Urinary bladder (tissue), 3 donors: ENCODE measurements at regions not wholly inside any gene's neighbourhood (a gene's known extent, or its start where the extent isn't known, plus 50 kb on each side); places are given as distances from the start of the nearest gene placed in this dataset.

Source experiments
- DNase-seq: peaks from one replicate; pipeline ENCODE4 v3.0.0-alpha.2; 2015; ENCODE audit errors: extremely low spot score
- H3K27ac ChIP-seq: one replicate; pipeline ENCODE4 v1.5.1; 2013; ENCODE audit warnings: low read depth, mild to moderate bottlenecking, moderate library complexity
- H3K36me3 ChIP-seq: one replicate; pipeline ENCODE4 v1.6.1; 2013; ENCODE audit warnings: mild to moderate bottlenecking, moderate library complexity; ENCODE audit not compliant: insufficient read depth
- H3K4me1 ChIP-seq: one replicate; pipeline ENCODE4 v1.6.1; 2013; ENCODE audit warnings: mild to moderate bottlenecking, moderate library complexity; ENCODE audit not compliant: insufficient read depth
- H3K4me3 ChIP-seq: one replicate; pipeline ENCODE4 v1.5.1; 2013; ENCODE audit warnings: low read depth, low read length
- WGBS: extraction: QIAGEN DNeasy Blood & Tissue Kit; methylation state at CpG from one replicate; pipeline ENCODE4 v1.1.7; 2013; 5-methylcytosine and 5-hydroxymethylcytosine counted together
- donor health status: healthy with polysubstance abuse.
- donor health status: healthy.

GRCh38 chr10:61356354-61356753 is 96.8 kb downstream of the TMEM26 start:
- Histone ChIP-seq H3K4me3 (no peak overlapping the region), H3K27ac (no peak overlapping the region), H3K36me3 (no peaks in the 10 kb centered on the region), H3K4me1 (no peaks in the 10 kb centered on the region)
- no peak for DNase-seq

DNA sequence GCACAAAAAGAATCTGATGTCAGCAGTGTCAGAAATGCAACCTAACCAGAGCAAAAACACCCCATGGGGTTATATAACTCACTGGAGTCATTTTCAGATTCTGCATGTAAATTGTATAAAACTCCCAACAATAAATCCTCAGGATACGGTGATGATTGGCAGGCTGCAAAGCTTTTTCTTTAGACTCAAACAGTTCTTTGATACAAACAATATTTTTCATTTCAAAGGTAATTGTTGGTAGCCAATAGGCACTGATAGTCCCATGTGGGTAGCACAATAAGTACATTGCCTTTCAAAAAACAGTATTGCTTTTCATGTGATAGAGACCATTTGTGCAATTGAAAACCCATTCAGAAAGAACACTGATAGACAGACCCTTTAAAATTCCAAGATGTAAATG is 98.0 kb downstream of the TMEM26 start:
- DNase-seq: no peak
- Histone ChIP-seq H3K4me3 (no peak overlapping the region), H3K27ac (no peak overlapping the region), H3K4me1 (no peaks in the 10 kb centered on the region), H3K36me3 (no peaks in the 10 kb centered on the region)
- WGBS: 87% methylated on average over 1 of the region's 1 CpG

DNA sequence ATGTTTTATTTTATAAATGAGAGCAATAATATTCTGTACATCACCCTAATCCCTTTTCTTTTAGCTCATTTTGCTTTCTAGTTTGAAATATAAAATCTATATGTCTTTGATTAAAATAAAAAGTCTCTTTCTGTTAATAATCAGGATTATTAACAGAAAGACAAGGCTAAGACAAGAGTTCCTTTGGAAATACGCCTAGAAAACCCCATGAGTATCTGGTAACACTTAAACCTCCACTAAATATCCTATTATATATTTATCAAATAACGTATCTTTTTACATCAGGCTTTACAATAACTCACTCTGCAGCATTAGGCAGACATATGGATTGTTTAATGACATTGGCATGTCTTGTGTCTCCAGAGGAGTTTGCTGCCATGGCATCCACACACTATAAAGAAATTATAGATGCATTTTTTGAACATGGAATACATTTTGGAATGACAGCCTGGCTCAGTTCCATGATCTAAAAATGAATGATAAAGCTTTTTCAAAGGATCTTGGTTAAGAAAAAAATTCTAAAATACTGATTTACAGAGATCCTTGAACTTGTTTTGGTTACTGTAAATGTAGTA is 98.7 kb downstream of the TMEM26 start:
- Histone ChIP-seq H3K36me3 (no peaks in the 10 kb centered on the region), H3K27ac (no peak overlapping the region), H3K4me1 (no peaks in the 10 kb centered on the region), H3K4me3 (no peak overlapping the region)
- 61% methylated on average over 2 of the region's 2 CpGs for WGBS
- no peak for DNase-seq

- H3K36me3 ChIP-seq: no peaks in the 10 kb centered on the region
- H3K27ac ChIP-seq: no peak overlapping the region
- 97% methylated on average over 1 of the region's 1 CpG for WGBS
- H3K4me1 ChIP-seq: no peaks in the 10 kb centered on the region
- H3K4me3 ChIP-seq: no peak overlapping the region
- no peak for DNase-seq
Measured at GRCh38 chr10:61350794-61351193, 102.4 kb downstream of the TMEM26 start.

GRCh38 chr10:61350068-61350467 is 103.1 kb downstream of the TMEM26 start:
- Histone ChIP-seq H3K4me1 (no peaks in the 10 kb centered on the region), H3K4me3 (no peak overlapping the region), H3K36me3 (no peaks in the 10 kb centered on the region), H3K27ac (no peak overlapping the region)
- no peak for DNase-seq
- WGBS: 32% methylated on average over 1 of the region's 1 CpG

DNA sequence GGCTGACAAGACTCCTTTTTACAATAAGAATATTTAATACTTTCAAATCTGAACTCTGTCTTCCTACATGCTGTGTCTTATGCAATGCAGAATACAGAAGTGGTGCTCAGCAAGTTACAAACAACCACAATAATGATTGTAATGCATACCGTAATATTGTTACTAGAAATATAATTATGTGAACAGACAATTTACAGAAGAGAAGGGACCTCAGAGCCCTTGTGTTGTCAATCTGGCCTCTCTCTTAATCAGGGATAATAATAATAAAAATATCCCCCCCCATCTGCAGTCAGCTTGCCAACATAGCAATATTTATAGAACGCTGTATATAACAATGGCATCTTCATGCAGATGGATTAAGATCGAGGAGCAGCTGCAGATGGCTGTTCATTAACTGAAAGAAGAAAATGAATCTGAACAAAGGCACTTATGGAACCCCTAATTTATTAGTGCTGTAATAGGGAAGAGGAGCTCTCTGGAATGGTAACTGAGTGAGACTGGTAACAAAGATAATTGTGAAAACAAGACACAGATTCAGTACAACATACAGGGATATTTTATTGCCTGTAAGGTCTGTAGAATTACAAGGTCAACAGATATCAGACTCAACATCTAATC is 106.3 kb downstream of the TMEM26 start:
- no peak overlapping the region for H3K4me3 ChIP-seq
- no peaks in the 10 kb centered on the region for H3K4me1 ChIP-seq
- H3K36me3 ChIP-seq: no peaks in the 10 kb centered on the region
- 41% methylated on average over 3 of the region's 3 CpGs for WGBS
- DNase-seq: no peak
- no peak overlapping the region for H3K27ac ChIP-seq

DNA sequence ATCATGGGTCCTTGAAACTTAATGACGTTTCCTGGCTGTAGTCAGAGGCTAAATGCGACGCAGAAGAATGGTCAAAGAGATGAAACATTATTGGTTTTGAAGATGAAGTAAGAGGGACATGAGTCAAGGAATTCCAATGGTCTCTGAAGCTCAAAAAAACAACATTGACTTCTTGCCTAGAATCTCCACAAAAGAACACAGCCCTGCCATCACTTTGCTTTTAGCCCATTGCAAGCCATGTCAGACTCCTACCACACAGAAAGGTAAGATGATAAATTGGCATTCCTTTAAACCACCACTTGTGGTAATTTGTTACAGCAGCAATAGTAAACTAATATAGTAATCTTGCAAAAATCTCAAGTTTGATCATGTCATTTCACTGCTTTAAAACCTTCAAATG is 109.4 kb downstream of the TMEM26 start:
- H3K36me3 ChIP-seq: no peaks in the 10 kb centered on the region
- no peak overlapping the region for H3K4me3 ChIP-seq
- H3K27ac ChIP-seq: no peak overlapping the region
- no peak for DNase-seq
- no peaks in the 10 kb centered on the region for H3K4me1 ChIP-seq
- 91% methylated on average over 3 of the region's 3 CpGs for whole genome bisulfite sequencing

DNA sequence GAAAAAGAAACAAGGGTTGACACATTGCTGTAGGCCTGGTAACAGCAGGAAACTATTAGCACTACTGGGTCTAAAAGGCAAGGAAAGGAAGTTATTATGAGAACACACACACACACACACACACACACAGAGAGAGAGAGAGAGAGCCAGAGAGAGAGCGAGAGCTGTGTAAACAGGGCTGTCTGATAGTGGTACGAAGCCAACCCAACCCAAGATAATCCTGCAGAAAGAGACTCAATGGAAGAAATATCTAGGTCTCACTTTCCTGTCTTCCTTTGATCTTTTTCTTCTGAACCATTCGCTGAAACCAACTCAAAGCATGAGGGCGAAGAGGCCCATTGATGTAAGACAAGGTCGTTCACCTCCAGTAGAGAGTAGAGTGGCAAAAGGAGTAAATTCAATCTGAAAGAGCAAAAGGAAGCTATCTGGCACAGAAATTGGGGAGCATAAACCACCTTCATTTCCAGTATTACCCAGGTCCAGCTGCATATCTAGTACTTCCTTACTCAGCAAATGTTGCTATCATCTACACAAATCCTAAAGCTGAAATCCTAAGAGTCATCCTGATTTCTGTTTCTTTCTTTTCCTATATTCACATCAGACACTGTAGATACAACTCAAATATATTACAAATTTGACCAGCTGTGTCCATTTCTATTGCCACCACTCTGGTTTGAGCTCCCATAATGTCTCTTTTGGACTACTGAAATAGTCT is 110.2 kb downstream of the TMEM26 start:
- Histone ChIP-seq H3K27ac (no peak overlapping the region), H3K4me1 (no peaks in the 10 kb centered on the region), H3K4me3 (no peak overlapping the region), H3K36me3 (no peaks in the 10 kb centered on the region)
- DNase-seq: no peak
- WGBS: 73% methylated on average over 5 of the region's 5 CpGs

- Histone ChIP-seq H3K4me1 (no peaks in the 10 kb centered on the region), H3K36me3 (no peaks in the 10 kb centered on the region), H3K27ac (no peak overlapping the region), H3K4me3 (no peak overlapping the region)
- DNase-seq: no peak
Measured at GRCh38 chr10:61341008-61341407, 112.2 kb downstream of the TMEM26 start.

GRCh38 chr10:61338146-61338545 is 115.0 kb downstream of the TMEM26 start:
- 81% methylated on average over 1 of the region's 1 CpG for WGBS
- DNase-seq: no peak
- H3K4me3 ChIP-seq: no peak overlapping the region
- no peaks in the 10 kb centered on the region for H3K36me3 ChIP-seq
- H3K27ac ChIP-seq: no peak overlapping the region
- H3K4me1 ChIP-seq: no peaks in the 10 kb centered on the region

DNA sequence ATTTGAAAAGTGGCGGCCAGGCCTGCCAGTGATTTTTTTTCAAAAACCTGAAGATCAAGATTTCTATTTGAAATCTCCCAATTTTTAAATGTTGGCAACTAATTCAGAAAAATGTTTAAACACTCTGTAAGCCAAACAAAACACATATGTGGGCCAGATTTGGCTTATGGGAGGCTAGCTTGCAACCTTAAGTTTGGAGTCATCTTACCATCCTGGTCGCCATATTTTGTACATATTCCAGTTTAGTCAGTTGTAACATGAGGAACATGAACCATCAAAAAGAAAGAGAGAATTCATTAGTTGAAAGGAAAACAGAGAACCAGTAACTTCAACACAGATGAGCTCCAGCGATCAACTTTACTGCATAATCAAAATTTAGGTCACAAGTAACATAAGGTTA is 115.4 kb downstream of the TMEM26 start:
- Histone ChIP-seq H3K27ac (no peak overlapping the region), H3K4me1 (no peaks in the 10 kb centered on the region), H3K36me3 (no peaks in the 10 kb centered on the region), H3K4me3 (no peak overlapping the region)
- DNase-seq: no peak
- 90% methylated on average over 3 of the region's 3 CpGs for WGBS

DNA sequence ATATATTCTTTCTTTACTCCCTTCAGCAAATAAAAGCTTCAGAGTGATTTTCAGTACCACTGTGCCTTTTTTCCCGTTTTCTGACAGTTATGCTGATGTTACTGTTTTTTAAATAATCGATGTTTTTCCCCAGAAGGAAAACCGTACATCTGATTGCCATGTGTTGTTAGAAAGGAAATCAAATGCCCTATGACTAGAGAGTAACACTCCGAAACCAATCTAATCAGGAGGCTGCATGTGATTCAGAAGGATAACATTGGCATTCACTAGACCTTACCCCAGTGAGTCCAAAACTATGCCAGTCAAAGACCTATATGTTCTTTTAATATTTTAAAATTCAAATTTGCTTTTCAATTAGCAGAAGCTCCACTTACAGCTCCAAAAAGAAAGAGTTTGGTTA is 116.3 kb downstream of the TMEM26 start:
- DNase-seq: no peak
- H3K4me1 ChIP-seq: no peaks in the 10 kb centered on the region
- 91% methylated on average over 4 of the region's 4 CpGs for WGBS
- H3K4me3 ChIP-seq: no peak overlapping the region
- H3K27ac ChIP-seq: no peak overlapping the region
- H3K36me3 ChIP-seq: no peaks in the 10 kb centered on the region

GRCh38 chr10:61335359-61335758 is 117.8 kb downstream of the TMEM26 start:
- Histone ChIP-seq H3K4me3 (no peak overlapping the region), H3K27ac (no peak overlapping the region), H3K4me1 (no peaks in the 10 kb centered on the region), H3K36me3 (no peaks in the 10 kb centered on the region)
- no peak for DNase-seq

DNA sequence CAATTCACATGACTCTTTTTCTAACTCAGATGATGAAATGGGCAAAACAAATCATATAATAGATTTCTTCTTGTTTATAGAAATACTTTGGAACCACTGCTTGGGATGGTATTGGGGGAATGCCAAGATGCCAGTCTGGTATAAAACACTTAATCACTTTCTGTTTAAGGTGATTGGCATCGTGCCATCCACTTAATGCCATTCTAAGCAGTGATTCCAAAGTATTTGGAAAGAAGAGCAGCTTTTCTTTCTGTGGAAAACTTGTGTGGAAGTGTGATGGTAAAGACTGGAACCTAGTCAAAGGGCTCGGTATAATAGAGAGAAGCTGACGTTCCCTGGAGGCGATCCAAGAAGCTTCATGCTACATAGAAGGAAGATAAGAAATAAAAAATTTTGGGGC is 120.6 kb downstream of the TMEM26 start:
- no peak for DNase-seq
- 35% methylated on average over 4 of the region's 4 CpGs for WGBS
- H3K4me1 ChIP-seq: no peaks in the 10 kb centered on the region
- no peak overlapping the region for H3K27ac ChIP-seq
- H3K36me3 ChIP-seq: no peaks in the 10 kb centered on the region
- no peak overlapping the region for H3K4me3 ChIP-seq
